Heart left ventricle (tissue), 16 donors: ENCODE measurements at regions not wholly inside any gene's neighbourhood (a gene's known extent, or its start where the extent isn't known, plus 50 kb on each side); places are given as distances from the start of the nearest gene placed in this dataset.

ENCODE experiments used
- ATAC-seq, 4 donors: fragments of 200-7000 bp; cut with Tn5 transposase; one replicate each; pipeline ENCODE4 v1.9.1; 2020 to 2022; ENCODE audit warnings: moderate library complexity in 4 of 4, mild to moderate bottlenecking in 3 of 4, moderate number of reproducible peaks in 1 of 4
- DNase-seq, 5 donors: peaks; one replicate each; pipeline ENCODE4 v3.0.0-alpha.2; 2020
- H3K27ac ChIP-seq, 12 donors: fragments of 200-600 bp; sonication (generic) in 4 of 12; one replicate each; pipeline versions ENCODE4 v1.5.0 to v1.8.0; 2016 to 2022; ENCODE audit warnings: mild to moderate bottlenecking in 2 of 12
- H3K27me3 ChIP-seq, 9 donors: fragments of 200-600 bp; sonication (generic) in 2 of 9; one replicate each; pipeline versions ENCODE4 v1.5.1 to v1.8.0; 2016 to 2022; ENCODE audit warnings: mild to moderate bottlenecking in 3 of 9
- H3K36me3 ChIP-seq, 9 donors: fragments of 200-600 bp; sonication (generic) in 2 of 9; one replicate each; pipeline versions ENCODE4 v1.5.0 to v1.8.0; 2018 to 2022; ENCODE audit warnings: mild to moderate bottlenecking in 2 of 9
- H3K4me1 ChIP-seq, 12 donors: fragments of 200-600 bp; sonication (generic) in 4 of 12; one replicate each; pipeline versions ENCODE4 v1.5.0 to v1.8.0; 2016 to 2022; ENCODE audit warnings: mild to moderate bottlenecking in 3 of 12
- H3K4me3 ChIP-seq, 12 donors: fragments of 200-600 bp; sonication (generic) in 4 of 12; one replicate each; pipeline versions ENCODE4 v1.5.0 to v1.8.0; 2017 to 2022; ENCODE audit warnings: mild to moderate bottlenecking in 9 of 12, moderate library complexity in 4 of 12
- H3K9me3 ChIP-seq, 12 donors: fragments of 200-600 bp; sonication (generic) in 4 of 12; one replicate each; pipeline versions ENCODE4 v1.5.0 to v1.8.0; 2016 to 2022; ENCODE audit warnings: mild to moderate bottlenecking in 1 of 12
- POLR2A ChIP-seq, 2 donors: fragments of 450-650 bp; IDR thresholded peaks; one replicate each; pipeline ENCODE4 v1.6.1; 2017; ENCODE audit warnings: antibody characterized with exemption in 2 of 2, mild to moderate bottlenecking in 2 of 2, moderate library complexity in 2 of 2
- WGBS, 4 donors: extraction: QIAGEN DNeasy Blood & Tissue Kit in 2 of 4; methylation state at CpG; one replicate each; pipeline versions ENCODE4 v1.1.5 to v1.1.7; 2013 to 2018; 5-methylcytosine and 5-hydroxymethylcytosine counted together
- intact Hi-C, 10 donors: fragments of 100-400 bp; cut with DNase I; formaldehyde crosslinking; loops; one replicate each; pipeline versions ENCODE4 v1.11.1 to v1.14.2; 2022
- TF ChIP-seq, protein P1 (sequence below), 12 donors: fragments of 200-600 bp; sonication (generic) in 4 of 12; IDR thresholded peaks; one replicate each; pipeline versions ENCODE4 v1.5.0 to v1.8.0; 2018 to 2022; ENCODE audit warnings: antibody characterized with exemption in 12 of 12, mild to moderate bottlenecking in 5 of 12
- donor health status: ischemic (EF 13 %, LVEDD 7.1; RV severe dilation, severe dysfunction).
- donor health status: healthy with polysubstance abuse.
- donor health status: DM: no; HTN: yes; CAD: no.
- donor health status: DM: no; HTN: no; CAD: no.
- donor health status: ischemic (EF 25% LVEDD 6.9; RV normal size, moderate dysfunction).
- donor health status: ischemic (EF 25% LVEDD 5.7; RV mildly dilated, moderate dysfunction).
- donor health status: healthy.
- donor health status: DM: yes; HTN: yes; CAD: no.
- donor health status: ischemic (EF 35%, LVEDD 5.7; RV mildly dilated, moderate dysfunction).
- donor health status: nonischemic (EF 11% LVEDD 7.7; RV severe dilation, severe dysfunction).
- donor health status: DM: yes; HTN: yes; CAD: no.
- donor health status: PGD.
- donor health status: ischemic (EF 29% LVEDD 5.4; RV normal size, mild dysfunction).
- donor health status: nonischemic (EF 23%, LVEDD 6.1; RV moderate dilation, normal function).

DNA sequence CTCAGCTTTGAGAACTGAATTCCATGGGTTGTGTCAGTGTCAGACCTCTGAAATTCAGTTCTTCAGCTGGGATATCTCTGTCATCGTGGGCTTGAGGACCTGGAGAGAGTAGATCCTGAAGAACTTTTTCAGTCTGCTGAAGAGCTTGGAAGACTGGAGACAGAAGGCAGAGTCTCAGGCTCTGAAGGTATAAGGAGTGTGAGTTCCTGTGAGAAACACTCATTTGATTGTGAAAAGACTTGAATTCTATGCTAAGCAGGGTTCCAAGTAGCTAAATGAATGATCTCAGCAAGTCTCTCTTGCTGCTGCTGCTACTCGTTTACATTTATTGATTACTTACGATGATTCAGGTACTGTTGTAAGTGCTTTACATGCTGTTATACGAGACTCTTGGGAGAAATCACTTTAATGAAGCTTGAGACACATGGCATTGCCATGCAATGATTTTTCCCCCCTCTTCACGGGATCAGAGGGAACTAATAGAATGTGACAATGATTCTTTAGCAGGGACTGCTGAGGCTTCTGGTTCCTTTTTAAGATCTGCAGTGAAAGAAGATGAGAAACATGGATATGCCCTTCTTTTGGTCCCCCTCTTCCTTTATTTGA lies 63.8 kb downstream of the PTTG1 start:
- intact Hi-C loops = no loop called here
- TF ChIP-seq, protein P1, sequence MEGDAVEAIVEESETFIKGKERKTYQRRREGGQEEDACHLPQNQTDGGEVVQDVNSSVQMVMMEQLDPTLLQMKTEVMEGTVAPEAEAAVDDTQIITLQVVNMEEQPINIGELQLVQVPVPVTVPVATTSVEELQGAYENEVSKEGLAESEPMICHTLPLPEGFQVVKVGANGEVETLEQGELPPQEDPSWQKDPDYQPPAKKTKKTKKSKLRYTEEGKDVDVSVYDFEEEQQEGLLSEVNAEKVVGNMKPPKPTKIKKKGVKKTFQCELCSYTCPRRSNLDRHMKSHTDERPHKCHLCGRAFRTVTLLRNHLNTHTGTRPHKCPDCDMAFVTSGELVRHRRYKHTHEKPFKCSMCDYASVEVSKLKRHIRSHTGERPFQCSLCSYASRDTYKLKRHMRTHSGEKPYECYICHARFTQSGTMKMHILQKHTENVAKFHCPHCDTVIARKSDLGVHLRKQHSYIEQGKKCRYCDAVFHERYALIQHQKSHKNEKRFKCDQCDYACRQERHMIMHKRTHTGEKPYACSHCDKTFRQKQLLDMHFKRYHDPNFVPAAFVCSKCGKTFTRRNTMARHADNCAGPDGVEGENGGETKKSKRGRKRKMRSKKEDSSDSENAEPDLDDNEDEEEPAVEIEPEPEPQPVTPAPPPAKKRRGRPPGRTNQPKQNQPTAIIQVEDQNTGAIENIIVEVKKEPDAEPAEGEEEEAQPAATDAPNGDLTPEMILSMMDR (IDR thresholded peaks at IDR 0.05) = no peak
- no peak overlapping the region for H3K4me3 ChIP-seq
- no peaks in the 10 kb centered on the region for H3K27me3 ChIP-seq
- H3K4me1 ChIP-seq = peaks cover 0 to under 1% (median 0%) of the 10 kb centered on the region in 12 donors
- WGBS, 4 donors = 69 to 78% (median 74%) methylated on average over 5 of the region's 5 CpGs
- no peak overlapping the region for H3K27ac ChIP-seq
- no peaks in the 10 kb centered on the region for H3K36me3 ChIP-seq
- H3K9me3 ChIP-seq = no peaks in the 10 kb centered on the region
- no peak for ATAC-seq
- no peak for DNase-seq

DNA sequence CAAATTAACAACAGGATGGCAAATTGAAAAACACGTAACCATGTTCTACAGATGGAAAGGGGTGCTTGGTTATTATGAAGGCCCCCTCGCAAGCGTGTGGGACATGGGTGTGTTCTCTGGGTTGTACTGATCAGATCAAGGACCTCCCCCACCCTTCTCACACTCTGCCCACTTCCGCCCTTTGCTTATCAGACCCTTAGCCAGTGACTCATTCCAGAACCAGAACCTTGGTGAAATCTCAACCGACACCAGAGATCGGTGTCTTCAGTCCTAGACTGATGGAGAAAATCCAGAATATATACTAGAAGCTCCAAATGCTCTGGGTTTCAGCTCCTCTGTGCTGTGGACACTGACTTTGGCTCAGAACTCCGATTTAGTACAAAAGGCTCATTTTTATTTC lies 64.9 kb downstream of the PTTG1 start:
- TF ChIP-seq, protein P1 (IDR thresholded peaks at IDR 0.05) = no peak
- no peak for TF ChIP-seq POLR2A (IDR thresholded peaks at IDR 0.05)
- Histone ChIP-seq H3K27ac (no peak overlapping the region), H3K9me3 (no peaks in the 10 kb centered on the region), H3K27me3 (peaks cover 0 to 3% (median 0%) of the 10 kb centered on the region in 9 donors), H3K4me3 (no peak overlapping the region), H3K4me1 (no peaks in the 10 kb centered on the region), H3K36me3 (no peaks in the 10 kb centered on the region)
- DNase-seq (no peak), ATAC-seq (no peak)
- intact Hi-C loops = no loop called here
- 85 to 91% (median 88%) methylated on average over 7 of the region's 7 CpGs for WGBS, 4 donors

DNA sequence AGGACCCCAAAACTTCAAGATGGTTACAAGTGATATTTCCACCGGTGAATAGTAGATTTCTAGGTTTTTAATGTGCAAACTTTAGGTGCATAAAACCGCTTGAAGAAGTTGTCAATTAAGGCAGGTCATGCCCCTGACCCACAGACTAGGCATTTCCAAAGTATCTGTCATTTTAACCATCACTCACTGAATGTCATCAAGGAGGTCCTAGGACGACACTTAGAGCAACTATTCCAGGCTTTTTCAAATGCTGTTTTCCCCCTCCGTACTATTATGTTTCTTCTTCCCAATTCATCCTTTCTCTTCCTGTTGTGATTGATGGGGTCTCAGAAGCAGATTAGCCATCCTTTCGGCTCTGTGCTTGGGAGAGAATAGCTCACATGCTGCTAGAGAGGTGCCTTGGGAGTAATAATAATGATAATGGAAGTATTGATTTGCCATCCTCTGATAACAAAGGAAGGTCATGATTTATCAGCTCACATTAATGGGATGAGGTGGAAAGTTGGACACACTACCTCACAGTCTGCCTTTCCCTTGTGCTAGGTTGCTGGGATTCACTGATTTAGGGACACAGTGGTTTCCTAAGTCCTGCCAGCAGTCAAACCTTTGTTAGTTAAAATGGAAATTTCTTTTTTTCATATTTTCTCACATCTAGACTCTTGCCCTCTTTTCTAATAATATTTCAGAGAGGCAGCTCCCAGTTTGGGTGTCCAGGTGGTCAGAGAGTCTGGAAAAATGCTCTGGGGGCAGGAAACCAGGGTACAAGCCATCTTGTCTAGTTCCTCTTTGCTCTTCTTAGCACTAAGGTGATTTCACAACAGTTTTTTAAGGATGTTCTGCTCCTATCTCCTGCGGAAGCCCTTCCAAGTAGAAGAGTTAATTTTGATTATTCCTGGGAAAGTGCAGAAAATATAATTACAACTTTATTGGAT lies 67.0 kb downstream of the PTTG1 start:
- H3K27ac ChIP-seq = no peak overlapping the region
- ATAC-seq (no peak), DNase-seq (no peak)
- intact Hi-C loops = no loop called here
- no peak overlapping the region for H3K4me3 ChIP-seq
- no peaks in the 10 kb centered on the region for H3K4me1 ChIP-seq
- H3K9me3 ChIP-seq = no peaks in the 10 kb centered on the region
- no peaks in the 10 kb centered on the region for H3K36me3 ChIP-seq
- 73 to 85% (median 83%) methylated on average over 6 of the region's 6 CpGs for WGBS, 4 donors
- TF ChIP-seq, protein P1 (IDR thresholded peaks at IDR 0.05) = no peak
- TF ChIP-seq POLR2A (IDR thresholded peaks at IDR 0.05) = no peak
- peaks cover 0 to 3% (median 0%) of the 10 kb centered on the region in 9 donors for H3K27me3 ChIP-seq

DNA sequence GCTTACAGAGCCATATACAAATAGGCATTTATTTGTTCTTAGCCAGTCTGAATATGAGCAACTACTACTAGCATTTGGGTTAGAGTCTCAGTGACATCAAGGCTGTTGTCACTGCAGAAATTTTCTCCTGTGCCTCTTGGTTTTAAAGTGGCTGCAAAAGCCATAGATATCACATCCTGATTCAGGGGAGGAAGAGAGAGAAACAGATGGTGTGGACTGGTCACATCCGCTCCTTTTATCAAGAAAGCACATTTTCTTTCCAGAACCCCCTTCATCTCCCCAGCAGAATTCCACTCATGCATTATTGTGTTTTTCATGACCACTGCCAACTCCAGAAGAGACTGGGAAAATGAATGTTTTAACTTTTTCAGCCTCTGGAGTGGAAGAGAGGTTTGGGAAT lies 69.8 kb downstream of the PTTG1 start:
- Histone ChIP-seq H3K27ac (no peak overlapping the region), H3K4me3 (no peak overlapping the region), H3K9me3 (no peaks in the 10 kb centered on the region), H3K36me3 (no peaks in the 10 kb centered on the region), H3K4me1 (no peaks in the 10 kb centered on the region), H3K27me3 (peaks cover 0 to 3% (median 0%) of the 10 kb centered on the region in 9 donors)
- ATAC-seq (no peak), DNase-seq (no peak)
- intact Hi-C loops = no loop called here
- no peak for TF ChIP-seq POLR2A (IDR thresholded peaks at IDR 0.05)
- TF ChIP-seq, protein P1 (IDR thresholded peaks at IDR 0.05) = no peak
- 70 to 82% (median 75%) methylated on average over 1 of the region's 1 CpG for WGBS, 4 donors
